ENCODE measurements at regions not wholly inside any gene's neighbourhood (a gene's known extent, or its start where the extent isn't known, plus 50 kb on each side); places are given as distances from the start of the nearest gene placed in this dataset.
A peak's percentile ranks its signal among the peaks of the same experiment; 100 is the strongest.
"Not testable (repeated sequence)": the region's sequence is repeated elsewhere in the genome, so short reads cannot be mapped to it uniquely, and the experiment has no call there.

- no peak for DNase-seq (ENCODE audit: low spot score, unreplicated experiment)
- Mint-ChIP-seq H3K9me3 (ENCODE audit: low read depth) (peaks cover 2% of the 10 kb centered on the region), H3K4me1 (ENCODE audit: low read depth) (no peaks in the 10 kb centered on the region), H3K27me3 (no peaks in the 10 kb centered on the region), H3K27ac (no peak overlapping the region), H3K36me3 (ENCODE audit: insufficient read depth) (no peaks in the 10 kb centered on the region), H3K4me3 (ENCODE audit: low read depth) (no peak overlapping the region)
- TF ChIP-seq CTCF (IDR thresholded peaks at IDR 0.05; ENCODE audit: unreplicated experiment): no peak
Measured at GRCh38 chr12:86387591-86388145, 131.5 kb upstream of the MGAT4C start.

GRCh38 chr12:86383759-86384158 lies 127.6 kb upstream of the MGAT4C start:
- DNase-seq (ENCODE audit: low spot score, unreplicated experiment); H3K27me3 Mint-ChIP-seq; H3K36me3 Mint-ChIP-seq (ENCODE audit: insufficient read depth); H3K4me3 Mint-ChIP-seq (ENCODE audit: low read depth); H3K9me3 Mint-ChIP-seq (ENCODE audit: low read depth); H3K4me1 Mint-ChIP-seq (ENCODE audit: low read depth); H3K27ac Mint-ChIP-seq: not testable (repeated sequence)

- no peaks in the 10 kb centered on the region for H3K4me1 Mint-ChIP-seq (ENCODE audit: low read depth)
- no peak overlapping the region for H3K27ac Mint-ChIP-seq
- no peak for DNase-seq (ENCODE audit: low spot score, unreplicated experiment)
- H3K4me3 Mint-ChIP-seq (ENCODE audit: low read depth): no peak overlapping the region
- no peaks in the 10 kb centered on the region for H3K27me3 Mint-ChIP-seq
- no peak for TF ChIP-seq CTCF (IDR thresholded peaks at IDR 0.05; ENCODE audit: unreplicated experiment)
- H3K9me3 Mint-ChIP-seq (ENCODE audit: low read depth): peaks cover 5% of the 10 kb centered on the region
- no peaks in the 10 kb centered on the region for H3K36me3 Mint-ChIP-seq (ENCODE audit: insufficient read depth)
Measured at GRCh38 chr12:86379337-86379736, 123.1 kb upstream of the MGAT4C start.

- no peaks in the 10 kb centered on the region for H3K36me3 Mint-ChIP-seq (ENCODE audit: insufficient read depth)
Measured at GRCh38 chr12:86376052-86376451, 119.9 kb upstream of the MGAT4C start.

GRCh38 chr12:86373813-86374212 lies 117.6 kb upstream of the MGAT4C start:
- H3K9me3 Mint-ChIP-seq (ENCODE audit: low read depth): no peaks in the 10 kb centered on the region
- no peak for TF ChIP-seq CTCF (IDR thresholded peaks at IDR 0.05; ENCODE audit: unreplicated experiment)
- H3K27ac Mint-ChIP-seq: no peak overlapping the region
- no peak overlapping the region for H3K4me3 Mint-ChIP-seq (ENCODE audit: low read depth)
- DNase-seq (ENCODE audit: low spot score, unreplicated experiment): no peak
- H3K4me1 Mint-ChIP-seq (ENCODE audit: low read depth): no peaks in the 10 kb centered on the region
- no peaks in the 10 kb centered on the region for H3K36me3 Mint-ChIP-seq (ENCODE audit: insufficient read depth)
- no peaks in the 10 kb centered on the region for H3K27me3 Mint-ChIP-seq

More at GRCh38 chr12:86376052-86376451, 119.9 kb upstream of the MGAT4C start:
- no peaks in the 10 kb centered on the region for H3K4me1 Mint-ChIP-seq (ENCODE audit: low read depth)
- H3K4me3 Mint-ChIP-seq (ENCODE audit: low read depth): no peak overlapping the region
- DNase-seq (ENCODE audit: low spot score, unreplicated experiment): no peak
- no peaks in the 10 kb centered on the region for H3K9me3 Mint-ChIP-seq (ENCODE audit: low read depth)
- H3K27ac Mint-ChIP-seq: no peak overlapping the region
- H3K27me3 Mint-ChIP-seq: no peaks in the 10 kb centered on the region
- peak; percentile 30 for TF ChIP-seq CTCF (IDR thresholded peaks at IDR 0.05; ENCODE audit: unreplicated experiment)

- no peak for DNase-seq (ENCODE audit: low spot score, unreplicated experiment)
Measured at GRCh38 chr12:86367137-86367536, 110.9 kb upstream of the MGAT4C start.

More at GRCh38 chr12:86367137-86367536, 110.9 kb upstream of the MGAT4C start:
- no peak overlapping the region for H3K27ac Mint-ChIP-seq
- no peaks in the 10 kb centered on the region for H3K4me1 Mint-ChIP-seq (ENCODE audit: low read depth)
- no peak for TF ChIP-seq CTCF (IDR thresholded peaks at IDR 0.05; ENCODE audit: unreplicated experiment)
- peaks cover 5% of the 10 kb centered on the region for H3K9me3 Mint-ChIP-seq (ENCODE audit: low read depth)
- H3K4me3 Mint-ChIP-seq (ENCODE audit: low read depth): no peak overlapping the region
- H3K27me3 Mint-ChIP-seq: no peaks in the 10 kb centered on the region
- no peaks in the 10 kb centered on the region for H3K36me3 Mint-ChIP-seq (ENCODE audit: insufficient read depth)
